GM23248 (cell line): ENCODE measurements at regions not wholly inside any gene's neighbourhood (a gene's known extent, or its start where the extent isn't known, plus 50 kb on each side); places are given as distances from the start of the nearest gene placed in this dataset.

Experiments used
- EZH2 ChIP-seq: fragments of 200-600 bp; sonication (generic); IDR thresholded peaks from 2 replicates; pipeline ENCODE4 v1.6.1; 2018; ENCODE audit warnings: antibody characterized with exemption, mild to moderate bottlenecking; ENCODE audit not compliant: insufficient read depth, poor library complexity, severe bottlenecking
- EZH2phosphoT487 ChIP-seq: fragments of 200-600 bp; sonication (generic); IDR thresholded peaks from 2 replicates; pipeline ENCODE4 v1.6.1; 2018; ENCODE audit warnings: antibody characterized with exemption, moderate library complexity, mild to moderate bottlenecking, low read depth; ENCODE audit not compliant: insufficient read depth

DNA sequence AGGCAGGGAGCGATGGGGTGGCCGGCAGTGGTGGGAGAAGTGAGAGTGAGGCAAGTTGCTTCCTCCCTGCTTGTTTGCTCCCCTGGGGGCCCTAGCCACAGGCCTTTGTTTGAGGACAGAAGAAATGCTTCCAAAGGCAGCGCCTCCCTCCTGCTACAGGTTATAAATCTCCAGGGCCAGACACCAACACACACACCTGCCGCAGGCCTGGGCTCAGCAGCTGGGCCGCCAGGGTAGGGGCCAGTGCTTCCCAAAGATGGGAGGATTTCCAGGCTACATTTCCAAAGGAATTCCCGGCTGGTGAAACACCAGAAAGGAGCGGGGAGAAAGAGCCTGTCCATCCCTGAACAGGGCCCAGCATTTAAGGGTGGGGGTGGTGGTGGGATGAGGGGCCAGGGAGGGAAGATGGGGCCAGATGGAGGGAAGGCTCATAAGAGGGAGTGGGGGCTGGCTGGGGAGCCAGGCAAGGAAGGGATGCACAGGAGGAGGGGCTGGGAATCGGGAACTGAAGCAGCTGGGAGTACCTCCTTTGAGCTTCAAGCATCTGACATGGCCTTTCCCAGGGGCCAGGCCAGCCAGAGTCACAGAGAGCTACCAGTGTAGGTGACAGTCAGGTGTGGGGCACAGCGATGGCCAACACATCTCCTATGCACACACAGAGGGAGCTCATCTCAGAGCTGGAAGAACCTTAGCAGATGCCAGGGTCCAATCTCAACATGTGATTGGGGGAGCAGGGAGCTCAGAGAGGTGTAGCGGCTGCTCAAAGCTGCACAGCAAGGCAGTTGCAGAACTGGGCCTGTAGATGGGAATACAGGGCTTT, 143.9 kb downstream of the PJA1 start:
- TF ChIP-seq EZH2 (no peak), EZH2phosphoT487 (no peak)
